Activated naive CD4-positive, alpha-beta T cell treated with Interleukin-2 at 50 U/mL for 16 hours (primary cell): ENCODE measurements at regions not wholly inside any gene's neighbourhood (a gene's known extent, or its start where the extent isn't known, plus 50 kb on each side); places are given as distances from the start of the nearest gene placed in this dataset.
"Not testable (repeated sequence)": the region's sequence is repeated elsewhere in the genome, so short reads cannot be mapped to it uniquely, and the experiment has no call there.

Experiments used
- DNase-seq: peaks from one replicate; pipeline ENCODE4 v3.0.0-alpha.2; 2020

DNA sequence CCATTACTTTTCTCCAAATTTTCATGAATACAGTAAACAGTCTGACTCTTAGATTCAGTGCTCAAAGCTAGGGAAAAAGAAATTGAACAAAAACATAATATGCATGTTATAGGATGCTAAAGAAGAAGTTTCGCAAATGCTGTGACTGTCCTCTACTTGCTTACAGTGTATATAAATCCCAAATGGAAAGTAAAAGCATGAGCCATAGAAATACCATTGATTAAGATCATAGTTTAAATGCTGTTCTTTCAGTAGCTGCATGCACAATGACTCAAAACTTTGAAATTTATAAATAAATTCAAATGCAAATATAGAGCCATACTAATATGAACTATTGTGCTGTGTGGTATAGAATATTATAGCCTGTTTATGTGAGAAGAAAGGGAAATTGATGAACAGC is 1113.9 kb upstream of the ACVR2A start:
- DNase-seq: no peak

DNA sequence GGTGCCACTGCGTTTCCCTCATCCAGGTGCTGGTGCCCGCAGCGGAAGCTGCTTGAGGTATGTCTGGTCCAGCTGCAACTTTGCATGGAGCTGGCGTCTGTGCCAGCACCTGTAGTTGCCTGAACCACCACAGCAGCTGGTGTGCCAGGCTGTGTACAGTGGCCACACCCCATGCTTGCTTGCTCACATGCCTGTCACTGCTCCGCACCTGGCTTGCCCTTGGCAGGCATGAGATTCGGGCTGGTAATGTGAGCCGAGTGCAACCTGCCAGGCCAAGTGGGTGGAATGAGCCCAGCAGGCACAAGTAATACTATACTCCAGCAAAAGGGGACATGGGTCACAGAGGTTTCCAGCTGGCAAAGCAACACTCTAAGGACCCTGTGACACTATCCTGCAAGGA is 1123.3 kb upstream of the ACVR2A start:
- no peak for DNase-seq

DNA sequence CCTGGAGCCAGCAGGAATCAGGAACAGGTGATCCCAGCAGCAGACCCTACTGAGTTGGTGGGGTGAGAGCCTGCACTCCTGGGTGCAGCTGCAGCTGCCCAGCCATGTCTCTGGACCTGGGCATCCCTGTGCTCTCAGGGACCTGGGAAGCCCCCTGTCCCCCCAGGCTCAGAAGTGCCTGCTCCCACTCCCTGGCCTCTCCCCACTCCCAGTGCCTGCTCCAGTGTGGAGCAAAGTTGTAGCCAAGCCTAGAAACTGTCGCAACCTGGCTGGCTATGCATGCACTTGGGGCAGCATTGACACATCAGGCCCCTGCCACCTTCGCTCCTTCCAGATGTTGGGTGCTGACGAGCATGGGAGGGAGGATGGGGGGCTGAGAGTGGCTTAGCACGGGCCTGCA is 1124.7 kb upstream of the ACVR2A start:
- no peak for DNase-seq

DNA sequence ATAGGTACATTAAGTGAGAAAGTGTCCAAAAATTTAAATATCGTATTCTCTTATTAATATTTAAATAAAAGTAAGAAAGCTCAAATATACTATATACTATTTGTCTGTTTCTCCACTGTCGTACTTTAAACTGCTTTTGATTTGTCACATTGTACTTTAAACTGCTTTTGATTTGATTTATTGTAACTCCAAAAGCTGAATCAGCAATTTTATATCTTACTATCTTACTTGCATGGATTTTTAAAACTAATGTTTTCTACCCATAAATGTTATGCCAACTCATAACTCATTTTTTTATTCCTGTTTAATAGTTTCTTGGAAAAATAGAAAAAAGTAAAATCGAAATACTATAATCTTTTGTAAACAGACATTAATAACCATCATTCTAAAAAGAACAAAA is 1128.2 kb upstream of the ACVR2A start:
- no peak for DNase-seq

DNA sequence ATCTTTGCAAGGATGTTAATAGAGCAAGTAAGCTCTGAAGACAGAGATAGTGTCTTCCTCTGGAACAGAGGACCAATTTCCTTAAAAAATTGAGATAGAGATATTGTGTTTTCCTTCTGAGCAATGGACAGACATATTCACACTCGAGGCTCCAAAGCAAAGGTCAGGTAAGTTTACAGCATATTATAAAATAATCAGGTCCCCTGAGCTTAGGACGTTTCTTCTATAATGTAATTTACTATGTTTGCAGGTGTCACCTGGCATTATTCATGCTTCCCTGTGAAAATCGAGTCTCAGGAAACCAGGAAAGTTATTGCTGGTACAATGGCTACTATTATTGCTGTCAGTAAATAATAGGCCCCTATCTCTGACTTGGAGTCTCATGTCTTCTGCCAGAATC is 1135.8 kb upstream of the ACVR2A start:
- no peak for DNase-seq

DNA sequence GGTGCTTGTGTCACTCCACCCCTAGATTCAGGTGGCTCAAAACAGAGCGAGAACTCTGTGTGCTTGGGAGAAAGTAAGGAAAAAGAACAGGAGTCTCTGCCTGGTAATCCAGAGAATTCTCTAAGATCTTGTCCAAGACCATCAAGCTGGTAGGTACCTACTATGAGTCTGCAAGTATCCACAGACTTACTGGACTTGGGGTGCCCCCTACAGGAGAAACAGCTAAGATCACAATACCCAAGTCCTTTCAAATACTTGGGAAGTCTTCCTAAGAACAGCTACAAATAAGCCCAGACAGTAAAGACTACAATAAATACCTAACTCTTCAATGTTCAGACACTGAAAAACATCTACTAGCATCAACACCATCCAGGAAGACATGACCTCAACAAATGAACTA is 1143.6 kb upstream of the ACVR2A start:
- DNase-seq: no peak

DNA sequence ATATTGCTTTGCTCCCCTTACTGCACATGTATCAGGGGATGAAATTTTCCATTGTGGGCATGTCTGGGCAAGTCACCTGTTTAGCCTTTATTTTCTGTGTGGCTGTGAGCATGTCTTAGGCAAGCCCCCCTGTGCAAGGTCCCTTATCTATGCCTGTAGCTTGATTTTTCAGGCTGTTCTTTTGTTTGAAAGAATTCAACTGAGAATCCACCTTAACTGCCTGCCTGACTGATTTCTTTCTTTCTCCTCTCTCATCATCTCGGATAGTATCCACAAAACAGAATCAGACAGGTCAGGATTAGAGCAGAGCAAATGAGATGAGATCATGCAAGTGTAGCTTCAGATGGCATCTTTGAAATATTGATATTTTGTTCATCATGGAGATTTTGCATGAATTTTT is 1147.5 kb upstream of the ACVR2A start:
- no peak for DNase-seq

DNA sequence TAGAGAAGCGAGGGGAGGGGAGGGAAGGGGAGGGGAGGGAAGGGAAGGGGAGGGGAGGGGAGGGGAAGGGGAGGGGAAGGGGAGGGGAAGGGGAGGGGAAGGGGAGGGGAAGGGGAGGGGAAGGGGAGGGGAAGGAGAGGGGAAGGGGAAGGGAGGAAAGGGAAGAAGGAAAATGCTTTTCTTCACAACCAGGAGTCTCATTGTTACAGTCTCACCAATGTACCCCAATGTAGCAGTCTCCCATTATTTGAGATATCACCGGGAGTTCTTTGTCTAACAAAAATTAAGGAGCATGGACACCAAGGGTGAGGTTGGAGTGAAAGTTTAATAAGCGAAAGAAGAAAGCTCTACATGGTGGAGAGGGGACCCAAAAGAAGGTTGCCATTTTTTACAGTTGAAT is 1148.0 kb upstream of the ACVR2A start:
- DNase-seq: not testable (repeated sequence)

DNA sequence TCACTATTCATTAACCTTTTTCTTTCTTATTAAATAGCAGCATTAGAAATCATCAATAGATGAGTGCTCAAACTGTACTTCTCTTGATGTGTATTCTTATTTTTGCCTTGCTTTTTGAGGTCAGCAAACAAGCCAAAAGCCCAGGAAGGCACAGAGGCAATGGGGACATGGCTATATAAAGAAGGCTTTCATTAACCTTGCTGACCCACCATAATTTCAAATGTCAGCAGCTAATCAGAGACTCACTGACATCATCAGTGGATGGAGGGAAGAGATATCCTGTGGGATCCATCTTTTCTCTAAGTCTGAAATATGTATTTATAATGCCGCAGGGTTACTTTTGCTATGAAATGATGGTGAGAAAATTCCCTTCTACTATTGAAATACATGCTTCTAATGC is 1162.8 kb upstream of the ACVR2A start:
- DNase-seq: no peak

DNA sequence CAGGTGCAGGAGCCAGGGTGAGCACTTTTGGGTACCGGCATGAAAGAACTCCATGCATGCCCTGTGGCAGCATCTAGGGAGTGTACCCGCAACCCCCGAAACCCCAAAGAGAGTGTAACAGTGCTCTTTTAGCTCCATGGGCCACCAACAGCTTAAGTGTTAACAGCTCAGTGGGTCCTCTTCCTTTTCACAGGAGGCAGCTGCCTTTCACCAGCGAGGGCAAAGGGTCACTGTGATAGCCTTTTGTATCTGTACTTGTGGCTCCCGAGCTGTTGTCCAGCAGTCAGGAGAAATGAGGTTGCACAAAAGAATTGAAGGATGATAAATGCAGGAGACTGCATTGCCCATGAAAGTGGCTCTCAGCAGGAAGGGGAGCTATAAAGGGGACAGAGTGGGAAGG is 1166.3 kb upstream of the ACVR2A start:
- DNase-seq: no peak

DNA sequence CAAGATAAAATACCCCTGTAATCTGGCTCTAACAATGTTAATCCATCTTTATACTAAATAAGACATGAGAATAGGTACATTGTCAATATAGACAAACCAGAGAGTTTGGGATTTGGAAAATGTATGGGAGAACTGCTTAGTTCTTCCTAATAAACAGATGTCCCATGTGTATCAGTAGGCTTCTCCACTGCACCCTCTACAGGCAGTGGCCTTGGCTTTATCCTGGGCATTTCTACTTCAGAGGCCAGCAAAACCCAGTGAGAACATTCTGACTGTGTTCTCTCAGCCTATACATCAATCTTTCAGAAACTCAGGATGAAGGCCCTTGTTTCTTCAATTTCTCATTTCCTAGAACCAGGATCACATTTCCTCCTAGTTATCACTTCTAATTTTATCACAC is 1167.5 kb upstream of the ACVR2A start:
- no peak for DNase-seq

DNA sequence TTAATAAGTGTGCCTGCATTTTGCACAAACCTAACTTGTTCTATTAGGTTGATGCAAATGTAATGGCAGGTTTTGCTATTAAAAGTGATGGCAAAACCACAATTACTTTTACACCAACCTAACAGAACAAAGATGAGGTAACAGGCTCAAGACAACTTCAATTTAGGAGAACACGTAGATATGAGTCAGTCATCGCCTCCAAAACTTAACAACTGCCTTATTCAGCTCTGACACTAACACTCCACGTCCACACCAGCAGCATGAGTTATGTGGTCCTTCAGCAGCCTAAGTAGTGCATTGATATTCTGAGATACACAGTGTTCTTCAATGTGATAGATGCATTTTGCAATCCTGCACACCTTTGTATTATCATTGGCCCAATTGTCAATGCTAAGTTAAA is 1175.1 kb upstream of the ACVR2A start:
- DNase-seq: no peak

DNA sequence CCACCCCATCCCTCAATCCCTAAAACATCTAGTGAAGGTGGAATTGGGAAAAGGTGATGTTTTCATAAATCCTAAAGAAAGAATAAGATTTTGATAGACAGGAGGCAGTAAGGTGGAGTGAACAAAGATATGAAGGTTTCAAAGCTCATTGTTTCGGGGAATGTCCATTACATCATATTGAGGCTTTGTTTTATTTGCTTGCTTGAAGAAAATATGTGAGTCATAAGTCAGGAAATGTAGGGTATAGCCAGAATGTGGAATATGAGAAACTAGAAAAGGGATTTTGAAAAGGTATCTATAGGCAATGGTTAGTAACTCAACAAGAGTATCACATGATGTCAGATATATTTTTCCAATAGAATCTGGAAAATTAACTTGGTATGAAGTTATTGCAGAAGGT is 1178.5 kb upstream of the ACVR2A start:
- no peak for DNase-seq

DNA sequence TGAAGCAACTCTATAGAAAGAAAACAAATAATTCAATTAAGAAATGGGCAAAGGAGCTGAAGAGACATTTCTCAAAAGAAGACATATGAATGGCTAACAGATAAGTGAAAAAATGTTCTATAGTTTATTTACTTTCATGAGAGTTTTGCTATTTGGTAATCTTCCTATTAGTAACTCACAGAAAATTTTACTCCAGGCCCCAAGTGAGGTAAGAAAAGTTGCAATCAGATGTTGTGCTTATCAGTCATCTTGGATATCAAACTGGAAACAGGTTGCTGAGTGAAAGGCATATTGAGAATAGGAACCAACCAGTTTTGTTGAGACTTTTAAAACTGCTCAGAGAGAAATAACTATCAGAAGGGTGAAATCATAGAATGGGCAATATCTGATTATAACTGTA is 1179.0 kb upstream of the ACVR2A start:
- DNase-seq: no peak

DNA sequence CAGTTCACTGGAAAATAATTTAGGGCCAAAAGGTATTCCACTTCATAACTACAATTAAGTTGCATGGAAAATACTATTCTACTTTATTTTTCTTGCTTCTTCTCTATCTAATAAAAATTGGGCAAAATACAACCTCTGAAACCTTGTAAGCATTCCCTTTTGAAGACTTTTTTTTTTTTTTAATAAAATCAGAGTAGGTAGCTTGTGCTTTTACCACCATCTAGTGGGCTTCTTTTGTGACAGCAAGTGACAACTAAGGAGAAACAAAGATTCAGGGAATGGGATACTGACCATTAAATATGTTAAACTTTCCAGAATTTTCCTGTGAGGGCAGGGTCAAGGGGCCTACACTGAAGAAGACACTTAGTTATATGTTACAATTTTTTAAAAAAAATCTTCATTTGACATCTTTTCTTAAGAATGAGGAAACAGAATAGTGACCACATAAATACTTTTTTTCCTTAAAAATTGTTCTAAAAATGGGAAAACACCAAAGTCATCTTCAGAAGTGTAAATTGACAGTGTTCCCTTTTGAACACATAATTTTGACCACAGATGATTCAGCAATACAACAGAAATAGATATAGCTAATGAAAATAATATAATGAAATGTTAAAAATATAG is 1183.2 kb upstream of the ACVR2A start:
- no peak for DNase-seq

DNA sequence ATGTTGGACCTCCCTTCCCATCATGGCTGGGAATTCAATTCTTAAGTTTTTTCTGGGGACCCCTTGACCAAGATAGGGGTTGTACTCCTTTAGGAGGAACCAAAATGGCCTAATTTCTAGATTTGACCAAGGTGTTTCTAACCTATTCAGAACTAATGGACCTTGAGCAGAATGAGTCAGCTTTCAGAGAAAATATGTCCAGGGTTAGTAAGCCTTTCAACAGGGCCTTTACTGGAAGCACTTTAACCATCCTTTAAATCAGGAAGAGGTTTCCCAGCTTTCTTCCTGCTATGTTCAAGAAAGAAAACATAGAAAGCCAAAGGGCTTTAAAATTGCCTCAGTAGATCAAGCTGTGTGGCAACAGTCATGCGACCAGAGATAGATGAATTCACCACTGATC is 1184.9 kb upstream of the ACVR2A start:
- DNase-seq: no peak

DNA sequence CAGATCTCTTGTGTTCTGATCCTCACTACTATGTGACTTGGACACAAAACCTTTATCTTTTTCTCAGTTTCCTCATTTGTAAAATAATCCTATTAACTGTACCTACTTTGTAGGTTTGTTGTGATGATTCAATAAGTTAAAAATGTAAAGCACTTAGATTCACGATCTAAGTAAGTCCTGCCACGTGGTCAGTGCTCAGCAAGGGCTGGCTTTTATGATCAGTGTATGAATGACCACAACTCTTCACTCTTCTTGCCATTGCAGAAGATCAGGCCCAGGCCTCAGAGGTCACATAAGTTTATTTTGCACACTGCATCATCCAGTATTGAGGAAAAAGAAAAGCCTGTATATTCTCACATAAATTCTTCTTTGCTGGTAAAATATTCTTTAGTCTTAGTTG is 1192.5 kb upstream of the ACVR2A start:
- no peak for DNase-seq

DNA sequence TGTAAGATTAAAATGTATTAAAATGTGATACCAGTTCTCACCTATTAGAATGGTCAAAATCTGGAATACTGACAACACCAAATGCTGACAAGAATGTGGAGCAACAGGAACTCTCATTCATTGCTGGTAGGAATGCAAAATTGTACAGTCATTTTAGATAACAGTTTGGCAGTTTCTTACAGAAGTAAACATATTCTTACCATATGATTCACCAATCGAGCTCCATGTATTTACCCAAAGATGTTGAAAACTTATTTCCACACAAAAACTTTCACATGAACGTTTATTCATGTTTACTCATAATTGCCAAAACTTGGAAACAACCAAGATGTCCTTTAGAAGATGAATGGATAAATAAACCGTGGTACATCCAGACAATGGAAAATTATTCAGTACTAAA is 1193.5 kb upstream of the ACVR2A start:
- no peak for DNase-seq

DNA sequence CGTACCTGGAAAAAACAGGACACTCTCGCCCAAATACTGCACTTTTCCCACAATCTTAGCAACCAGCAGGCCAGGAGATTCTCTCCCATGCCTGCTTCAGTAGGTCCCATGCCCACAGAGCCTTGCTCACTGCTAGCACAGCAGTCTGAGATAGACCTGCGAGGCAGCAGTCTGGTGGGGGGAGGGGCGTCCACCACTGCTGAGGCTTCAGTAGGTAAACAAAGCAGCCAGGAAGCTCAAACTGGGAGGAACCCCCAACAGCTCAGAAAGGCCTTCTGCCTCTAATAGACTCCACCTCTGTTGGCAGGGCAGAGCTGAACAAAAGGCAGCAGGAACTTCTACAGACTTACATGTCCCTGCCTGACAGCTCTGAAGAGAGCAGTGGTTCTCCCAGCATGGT is 1202.8 kb upstream of the ACVR2A start:
- DNase-seq: no peak

DNA sequence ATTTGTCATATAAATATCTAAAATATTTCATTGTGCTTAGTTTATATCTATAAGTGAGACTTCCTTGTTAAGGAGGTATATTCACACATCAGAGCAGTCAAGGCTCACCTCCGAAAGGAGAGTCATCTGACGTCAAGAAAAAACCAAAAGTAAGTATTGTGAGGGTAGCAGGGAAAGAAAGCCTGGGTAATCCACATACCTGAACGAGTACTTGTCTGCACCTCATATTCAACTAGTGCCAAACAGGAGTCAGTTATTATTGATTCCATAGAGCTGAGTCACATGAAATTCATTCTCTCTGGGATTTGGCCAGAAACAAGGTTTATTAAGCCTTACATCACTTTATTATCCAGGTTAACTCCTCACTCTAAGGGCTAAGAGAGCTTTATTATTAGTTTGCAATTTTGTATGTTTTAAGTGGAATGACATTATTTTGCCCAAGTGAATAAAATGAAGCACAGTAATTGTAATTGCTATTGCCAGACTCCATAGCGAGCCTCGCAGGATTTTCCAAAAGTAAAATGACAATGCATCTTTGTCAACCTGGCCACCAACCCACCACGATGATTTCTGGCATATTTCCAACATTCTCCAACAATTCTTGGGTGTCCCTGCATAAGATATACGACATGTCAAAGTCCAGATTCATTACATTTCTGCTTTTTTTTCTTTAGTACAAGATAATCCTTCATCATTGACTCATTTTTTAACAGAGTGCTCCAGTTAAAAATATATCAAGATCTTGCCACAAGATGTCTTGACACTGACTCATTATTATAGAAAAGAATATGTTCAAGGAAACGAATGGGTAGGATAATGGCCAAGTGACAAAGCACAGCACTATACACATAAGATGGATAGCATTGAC is 1210.4 kb upstream of the ACVR2A start:
- DNase-seq: no peak

DNA sequence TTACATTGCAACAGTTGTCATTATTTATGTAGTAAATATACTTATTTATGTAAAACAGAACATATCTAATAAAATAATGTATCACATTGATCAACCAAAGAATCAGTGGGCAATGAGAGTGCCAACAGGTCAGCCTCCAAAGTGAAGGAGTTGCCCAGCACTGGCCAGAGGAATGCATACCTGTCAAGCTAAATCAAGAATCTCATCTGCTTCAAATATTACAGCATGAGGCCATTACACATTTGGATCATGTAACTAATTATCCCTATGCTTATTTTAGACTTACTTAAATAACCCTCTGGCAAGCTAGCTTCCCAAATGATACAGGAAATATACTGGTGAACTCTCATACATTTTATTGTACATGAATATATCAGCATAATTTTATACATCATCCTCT is 1211.7 kb upstream of the ACVR2A start:
- DNase-seq: no peak

DNA sequence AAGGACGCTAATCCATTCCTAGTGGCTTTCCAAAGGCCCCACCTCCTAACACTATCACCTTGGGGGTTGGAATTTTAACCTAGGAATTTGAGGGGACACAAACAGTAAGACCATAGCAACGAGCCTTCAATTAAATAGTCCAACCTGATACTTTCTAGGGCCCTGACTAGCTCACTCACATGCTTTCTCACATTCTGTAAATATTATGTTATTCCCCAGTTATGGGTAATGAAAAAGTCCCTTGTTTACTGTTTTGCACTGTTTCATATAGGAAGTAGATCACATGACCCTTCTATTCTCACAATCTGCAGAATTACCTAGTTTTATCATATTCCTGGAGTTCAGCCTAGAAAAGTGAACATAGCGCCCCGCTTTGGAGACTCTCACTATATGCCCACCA is 1212.1 kb upstream of the ACVR2A start:
- no peak for DNase-seq

DNA sequence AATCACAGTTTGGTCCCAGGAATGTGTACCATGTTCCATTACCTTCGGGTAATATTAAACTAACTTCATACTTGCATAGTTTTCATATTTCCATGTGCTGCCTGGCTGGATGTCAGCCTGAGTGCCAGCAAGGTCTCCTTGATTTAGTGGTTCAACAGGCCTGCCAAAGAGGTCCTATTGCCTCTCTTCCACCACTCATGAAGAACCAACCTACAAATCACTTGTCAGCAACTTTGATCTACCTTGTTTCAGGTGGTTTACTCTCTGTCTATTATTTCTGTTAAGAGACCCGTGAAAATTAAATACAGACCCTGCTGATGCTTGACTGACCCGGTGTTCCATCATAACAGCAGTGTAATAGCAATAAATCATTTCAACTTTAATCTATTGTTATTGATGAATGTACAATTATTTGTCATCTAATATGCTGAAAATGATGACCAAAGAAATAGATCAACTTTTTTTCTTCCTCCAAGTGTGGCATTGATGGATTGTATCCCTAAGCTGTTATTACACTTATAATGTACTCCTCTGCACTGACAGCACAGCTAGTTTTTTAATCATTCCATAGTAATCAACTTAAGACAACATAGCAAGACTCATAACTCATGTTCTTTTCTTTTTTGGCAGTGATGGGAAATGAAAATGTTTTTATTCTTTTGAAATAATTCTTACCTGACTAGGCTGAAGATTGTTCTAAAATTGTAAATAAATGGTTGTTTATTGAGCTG is 1220.2 kb upstream of the ACVR2A start:
- DNase-seq: no peak

DNA sequence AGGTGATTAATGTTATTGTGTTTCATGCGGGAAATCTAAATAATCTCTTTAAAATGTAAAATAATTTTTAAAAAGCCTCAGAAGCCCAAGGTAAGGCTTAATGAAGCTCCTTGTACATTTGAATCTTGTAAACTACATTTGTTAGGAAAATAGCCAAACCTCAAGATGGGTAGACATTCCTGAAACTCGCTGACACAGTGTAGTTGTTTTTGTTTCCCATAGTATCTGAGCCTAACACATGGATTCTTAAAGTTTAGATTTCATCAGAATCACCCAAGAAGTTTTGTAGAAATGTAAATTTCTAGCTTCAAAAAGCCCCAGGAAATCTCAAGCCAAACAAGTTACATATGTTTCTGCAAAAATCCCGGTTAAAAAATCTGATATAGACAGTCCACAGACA is 1221.1 kb upstream of the ACVR2A start:
- no peak for DNase-seq
